IMR-90 (cell line): ENCODE measurements at regions not wholly inside any gene's neighbourhood (a gene's known extent, or its start where the extent isn't known, plus 50 kb on each side); places are given as distances from the start of the nearest gene placed in this dataset.

Source experiments
- ATAC-seq: fragments of 200-7000 bp; cut with Tn5 transposase; 2 replicates; pipeline ENCODE4 v1.9.1; 2020; ENCODE audit warnings: low read depth, mild to moderate bottlenecking, moderate library complexity
- BruUV-seq: library from RNA; stranded (reverse); fragments of 400-500 nt; replicated peaks from 2 replicates; lab custom pipeline; 2021; lab: Mats Ljungman, UMichigan
- CTCF ChIA-PET: fragments of 300-600 bp; formaldehyde crosslinking; extraction: SDS; loops from one replicate; lab custom pipeline; 2021; ENCODE audit warnings: antibody characterized with exemption; lab: Yijun Ruan, JAX
- POLR2A ChIA-PET: fragments of 300-600 bp; sonication (Branson Sonifier 250); formaldehyde crosslinking; loops from one replicate; lab custom pipeline; 2022; ENCODE audit warnings: antibody characterized with exemption; ENCODE audit not compliant: unreplicated experiment; lab: Charles Lee
- DNase-seq: peaks from one replicate; pipeline ENCODE4 v3.0.0; 2013
- H2AFZ ChIP-seq: replicated peaks from 2 replicates; pipeline ENCODE3; 2013; ENCODE audit warnings: low read length, mild to moderate bottlenecking; ENCODE audit not compliant: poor library complexity
- H2AK5ac ChIP-seq: 2 replicates; pipeline ENCODE4 v1.6.1; 2013; ENCODE audit warnings: low read depth, low read length, inconsistent platforms
- H2AK9ac ChIP-seq: replicated peaks from 2 replicates; pipeline ENCODE3; 2013; ENCODE audit warnings: mild to moderate bottlenecking, low read depth, low read length, moderate library complexity; ENCODE audit not compliant: poor library complexity
- H2BK120ac ChIP-seq: 2 replicates; pipeline ENCODE4 v1.6.1; 2013; ENCODE audit warnings: low read depth, low read length, inconsistent platforms
- H2BK15ac ChIP-seq: 3 replicates; pipeline ENCODE4 v1.6.1; 2013; ENCODE audit warnings: low read depth, low read length, inconsistent platforms
- H2BK20ac ChIP-seq: 2 replicates; pipeline ENCODE4 v1.6.1; 2013; ENCODE audit warnings: low read depth, mild to moderate bottlenecking, inconsistent platforms, low read length, moderate library complexity
- H2BK5ac ChIP-seq: 2 replicates; pipeline ENCODE4 v1.6.1; 2013; ENCODE audit warnings: mild to moderate bottlenecking, low read depth, low read length, inconsistent platforms; ENCODE audit not compliant: poor library complexity, severe bottlenecking
- H3K14ac ChIP-seq: replicated peaks from 2 replicates; pipeline ENCODE4 v1.6.1; 2013; ENCODE audit warnings: low read depth, low read length, inconsistent platforms
- H3K18ac ChIP-seq: 2 replicates; pipeline ENCODE4 v1.6.1; 2013; ENCODE audit warnings: low read depth, low read length, control low read depth
- H3K23ac ChIP-seq: 2 replicates; pipeline ENCODE4 v1.6.1; 2013; ENCODE audit warnings: low read depth, low read length, inconsistent platforms
- H3K27ac ChIP-seq: 2 replicates; pipeline ENCODE4 v1.5.1; 2013; ENCODE audit warnings: mild to moderate bottlenecking, control low read depth, low read length; ENCODE audit not compliant: insufficient read depth
- H3K27me3 ChIP-seq: 2 replicates; pipeline ENCODE4 v1.6.1; 2013; ENCODE audit warnings: low read length; ENCODE audit not compliant: control insufficient read depth, insufficient read depth
- H3K36me3 ChIP-seq: 2 replicates; pipeline ENCODE4 v1.6.1; 2013; ENCODE audit warnings: low read length, mixed read lengths; ENCODE audit not compliant: control insufficient read depth, insufficient read depth
- H3K4ac ChIP-seq: 2 replicates; pipeline ENCODE4 v1.6.1; 2013; ENCODE audit warnings: low read depth, low read length, inconsistent platforms
- H3K4me1 ChIP-seq: 2 replicates; pipeline ENCODE4 v1.6.1; 2013; ENCODE audit warnings: low read length, mixed read lengths; ENCODE audit not compliant: control insufficient read depth, insufficient read depth
- H3K4me2 ChIP-seq: 2 replicates; pipeline ENCODE4 v1.6.1; 2013; ENCODE audit warnings: low read depth, mild to moderate bottlenecking, control low read depth, low read length, moderate library complexity
- H3K4me3 ChIP-seq: 2 replicates; pipeline ENCODE4 v1.5.1; 2013; ENCODE audit warnings: low read depth, mild to moderate bottlenecking, control low read depth, low read length, moderate library complexity; ENCODE audit not compliant: insufficient read depth
- H3K56ac ChIP-seq: 2 replicates; pipeline ENCODE4 v1.6.1; 2013; ENCODE audit warnings: low read length, inconsistent platforms; ENCODE audit not compliant: insufficient read depth; ENCODE audit errors: extremely low read depth
- H3K79me1 ChIP-seq, 2 experiments: 2 replicates each; pipeline ENCODE4 v1.6.1; 2013; ENCODE audit warnings: low read length in 2 of 2, inconsistent platforms in 1 of 2, low read depth in 1 of 2
- H3K9ac ChIP-seq: 2 replicates; pipeline ENCODE4 v1.6.1; 2013; ENCODE audit warnings: low read depth, low read length, control low read depth
- H3K9me1 ChIP-seq: 2 replicates; pipeline ENCODE4 v1.6.1; 2013; ENCODE audit warnings: low read length, inconsistent platforms; ENCODE audit not compliant: insufficient read depth
- H3K9me3 ChIP-seq: 2 replicates; pipeline ENCODE4 v1.6.1; 2013; ENCODE audit warnings: low read length; ENCODE audit not compliant: control insufficient read depth, insufficient read depth
- H4K20me1 ChIP-seq: 2 replicates; pipeline ENCODE4 v1.6.1; 2013; ENCODE audit warnings: low read length, inconsistent platforms; ENCODE audit not compliant: insufficient read depth
- H4K5ac ChIP-seq: 2 replicates; pipeline ENCODE4 v1.6.1; 2013; ENCODE audit warnings: mild to moderate bottlenecking, low read depth, low read length, control low read depth
- H4K8ac ChIP-seq, 2 experiments: 2 replicates each; pipeline ENCODE4 v1.6.1; 2013; ENCODE audit warnings: low read depth in 2 of 2, low read length in 2 of 2, control low read depth in 1 of 2, inconsistent platforms in 1 of 2
- H4K91ac ChIP-seq: 2 replicates; pipeline ENCODE4 v1.6.1; 2013; ENCODE audit warnings: low read depth, low read length, inconsistent platforms; ENCODE audit not compliant: insufficient read depth
- BHLHE40 ChIP-seq: fragments of 150-350 bp; IDR thresholded peaks from 2 replicates; pipeline ENCODE4 v1.6.1; 2016; ENCODE audit warnings: mild to moderate bottlenecking, low read depth, low read length
- CEBPB ChIP-seq: IDR thresholded peaks from 2 replicates; pipeline ENCODE4 v1.6.1; 2012; ENCODE audit warnings: low read depth, low read length, improper control_type of control experiment
- CHD1 ChIP-seq: IDR thresholded peaks from 2 replicates; pipeline ENCODE4 v1.6.1; 2012; ENCODE audit warnings: low read depth, low read length, improper control_type of control experiment
- CTCF ChIP-seq: conservative IDR thresholded peaks from 2 replicates; pipeline ENCODE4 v1.5.1; 2012; ENCODE audit warnings: mild to moderate bottlenecking, low read depth, low read length, improper control_type of control experiment
- ELK1 ChIP-seq: fragments of 150-350 bp; IDR thresholded peaks from 2 replicates; pipeline ENCODE4 v1.6.1; 2016; ENCODE audit warnings: low read depth, mild to moderate bottlenecking, low read length, moderate library complexity, borderline replicate concordance
- FOS ChIP-seq: fragments of 150-350 bp; IDR thresholded peaks from 2 replicates; pipeline ENCODE4 v1.6.1; 2016; ENCODE audit warnings: low read depth, low read length
- MAFK ChIP-seq: IDR thresholded peaks from 2 replicates; pipeline ENCODE4 v1.6.1; 2012; ENCODE audit warnings: low read depth, low read length, improper control_type of control experiment
- MAZ ChIP-seq: IDR thresholded peaks from 2 replicates; pipeline ENCODE4 v1.6.1; 2012; ENCODE audit warnings: low read depth, mild to moderate bottlenecking, low read length, improper control_type of control experiment, moderate library complexity, borderline replicate concordance
- MXI1 ChIP-seq: IDR thresholded peaks from 2 replicates; pipeline ENCODE4 v1.6.1; 2012; ENCODE audit warnings: low read depth, mild to moderate bottlenecking, low read length, moderate library complexity, borderline replicate concordance
- NFE2L2 ChIP-seq: fragments of 150-350 bp; IDR thresholded peaks from 2 replicates; pipeline ENCODE4 v1.6.1; 2016; ENCODE audit warnings: low read depth, mild to moderate bottlenecking, low read length
- POLR2A ChIP-seq: IDR thresholded peaks from 2 replicates; pipeline ENCODE4 v1.6.1; 2012; ENCODE audit warnings: mild to moderate bottlenecking, low read depth, low read length
- RAD21 ChIP-seq: IDR thresholded peaks from 2 replicates; pipeline ENCODE4 v1.6.1; 2012; ENCODE audit warnings: low read length, improper control_type of control experiment
- RCOR1 ChIP-seq: IDR thresholded peaks from 2 replicates; pipeline ENCODE4 v1.6.1; 2012; ENCODE audit warnings: mild to moderate bottlenecking, low read length, improper control_type of control experiment; ENCODE audit not compliant: insufficient replicate concordance
- RFX5 ChIP-seq: IDR thresholded peaks from 2 replicates; pipeline ENCODE4 v1.8.0; 2012; ENCODE audit warnings: low read depth, mild to moderate bottlenecking, low read length, moderate library complexity
- SMC3 ChIP-seq: fragments of 150-350 bp; IDR thresholded peaks from 2 replicates; pipeline ENCODE4 v1.6.1; 2016; ENCODE audit warnings: low read depth, mild to moderate bottlenecking, antibody characterized with exemption, low read length, moderate library complexity
- USF2 ChIP-seq: fragments of 150-350 bp; IDR thresholded peaks from 2 replicates; pipeline ENCODE4 v1.6.1; 2017; ENCODE audit warnings: mild to moderate bottlenecking, antibody characterized with exemption, low read length, low read depth
- WGBS, 2 experiments: methylation state at CpG; one replicate each; pipeline versions ENCODE4 v1.1.5 to v1.1.7; 2013; ENCODE audit warnings: missing lambda C conversion rate in 2 of 2; ENCODE audit not compliant: insufficient read length in 1 of 2; ENCODE audit errors: extremely low coverage in 2 of 2; 5-methylcytosine and 5-hydroxymethylcytosine counted together
- dilution Hi-C: fragments of 300-500 bp; cut with HindIII; formaldehyde crosslinking; loops from one replicate; pipeline ENCODE4 v1.14.3; 2018; ENCODE audit warnings: low sequenced_read_pairs; ENCODE audit not compliant: unreplicated experiment
- in situ Hi-C: fragments of 300-500 bp; cut with MboI; formaldehyde crosslinking; loops from 3 replicates; pipeline ENCODE4 v1.14.3; 2019; ENCODE audit warnings: low sequenced_read_pairs, inconsistent platforms, mixed read lengths
- intact Hi-C: fragments of 100-400 bp; cut with micrococcal nuclease; formaldehyde crosslinking; loops from 2 replicates; pipeline ENCODE4 v1.10.0; 2022

- no peak overlapping the region for H2AK5ac ChIP-seq
- H4K91ac ChIP-seq, result no peak overlapping the region
- no peak overlapping the region for H2AFZ ChIP-seq
- in situ Hi-C loops (no loop called here), intact Hi-C loops (no loop called here), dilution Hi-C loops (no loop called here)
- H3K9me3 ChIP-seq, result peaks cover 2% of the 10 kb centered on the region; the same call in 1 of the 2 replicates
- ATAC-seq, result no peak
- H2AK9ac ChIP-seq, result no peak overlapping the region
- no CpG with 5 or more reads among the region's 2 CpGs for WGBS, 2 experiments
- no peak overlapping the region for H3K56ac ChIP-seq
- H3K27ac ChIP-seq, result no peak overlapping the region
- no peak overlapping the region for H4K5ac ChIP-seq
- ChIA-PET CTCF (no interaction called here), POLR2A (no interaction called here)
- no peak overlapping the region for H2BK5ac ChIP-seq
- no peak for TF ChIP-seq RCOR1
- TF ChIP-seq FOS, result no peak
- TF ChIP-seq USF2, result no peak
- no peak for TF ChIP-seq ELK1
- no peak for TF ChIP-seq CEBPB
- TF ChIP-seq MXI1, result no peak
- TF ChIP-seq MAFK, result no peak
- no peak for TF ChIP-seq RFX5
- TF ChIP-seq BHLHE40, result no peak
- TF ChIP-seq SMC3, result no peak
- TF ChIP-seq RAD21, result no peak
- TF ChIP-seq MAZ, result no peak
- TF ChIP-seq POLR2A, result no peak
- no peak for TF ChIP-seq CTCF
- TF ChIP-seq NFE2L2, result no peak
- TF ChIP-seq CHD1, result no peak
- H4K8ac ChIP-seq, result no peak overlapping the region
- BruUV-seq, result no TSS peak
- no peaks in the 10 kb centered on the region for H3K9me1 ChIP-seq
- H2BK15ac ChIP-seq, result no peak overlapping the region
- no peaks in the 10 kb centered on the region for H4K20me1 ChIP-seq
- no peak overlapping the region for H3K14ac ChIP-seq
- H3K18ac ChIP-seq, result no peak overlapping the region
- DNase-seq, result no peak
- no peak overlapping the region for H2BK120ac ChIP-seq
- no peak overlapping the region for H3K4ac ChIP-seq
- no peak overlapping the region for H3K23ac ChIP-seq
- no peaks in the 10 kb centered on the region for H3K79me1 ChIP-seq
- no peaks in the 10 kb centered on the region for H3K4me1 ChIP-seq
- H2BK20ac ChIP-seq, result no peak overlapping the region
- H3K9ac ChIP-seq, result no peak overlapping the region
- no peaks in the 10 kb centered on the region for H3K36me3 ChIP-seq
- H3K4me3 ChIP-seq, result no peak overlapping the region
- no peaks in the 10 kb centered on the region for H3K27me3 ChIP-seq
- H3K4me2 ChIP-seq, result no peak overlapping the region
Observed at GRCh38 chrX:139324756-139325155, 205.8 kb upstream of the F9 start.
